Stimulated activated CD4-positive, alpha-beta T cell treated with anti-CD3 and anti-CD28 coated beads, Interleukin-2, amount 100 ng/mL, for 48 hours (primary cell): ENCODE measurements at regions not wholly inside any gene's neighbourhood (a gene's known extent, or its start where the extent isn't known, plus 50 kb on each side); places are given as distances from the start of the nearest gene placed in this dataset.
"Not testable (repeated sequence)": the region's sequence is repeated elsewhere in the genome, so short reads cannot be mapped to it uniquely, and the experiment has no call there.

ENCODE experiments used
- DNase-seq, 2 donors: peaks; one replicate each; pipeline ENCODE4 v3.0.0-alpha.2; 2020

GRCh38 chr3:22713936-22714335 lies 489.2 kb upstream of the UBE2E2 start:
- no peak for DNase-seq

GRCh38 chr3:22714749-22715148 lies 488.4 kb upstream of the UBE2E2 start:
- DNase-seq, result no peak

- DNase-seq, result no peak
These were observed 482.5 kb upstream of the UBE2E2 start for GRCh38 chr3:22720596-22720995.

- DNase-seq, result no peak
These were observed 478.7 kb upstream of the UBE2E2 start for GRCh38 chr3:22724420-22724819.

- no peak for DNase-seq
These were observed 474.7 kb upstream of the UBE2E2 start for GRCh38 chr3:22728406-22728805.

GRCh38 chr3:22729212-22729611 lies 473.9 kb upstream of the UBE2E2 start:
- DNase-seq, result no peak

GRCh38 chr3:22729981-22730380 lies 473.1 kb upstream of the UBE2E2 start:
- no peak for DNase-seq

GRCh38 chr3:22730701-22731100 lies 472.4 kb upstream of the UBE2E2 start:
- DNase-seq, result no peak

- no peak for DNase-seq
These were observed 471.2 kb upstream of the UBE2E2 start for GRCh38 chr3:22731901-22732300.

GRCh38 chr3:22732641-22733040 lies 470.5 kb upstream of the UBE2E2 start:
- DNase-seq, result no peak

- DNase-seq, result no peak
These were observed 468.9 kb upstream of the UBE2E2 start for GRCh38 chr3:22734207-22734606.

- no peak for DNase-seq
These were observed 468.4 kb upstream of the UBE2E2 start for GRCh38 chr3:22734756-22735155.

GRCh38 chr3:22735373-22735772 lies 467.8 kb upstream of the UBE2E2 start:
- no peak for DNase-seq

GRCh38 chr3:22743386-22743785 lies 459.7 kb upstream of the UBE2E2 start:
- DNase-seq, result not testable (repeated sequence)

- no peak for DNase-seq
These were observed 457.8 kb upstream of the UBE2E2 start for GRCh38 chr3:22745321-22745720.

GRCh38 chr3:22746221-22746620 lies 456.9 kb upstream of the UBE2E2 start:
- no peak for DNase-seq

GRCh38 chr3:22748453-22749045 lies 454.6 kb upstream of the UBE2E2 start:
- no peak for DNase-seq

- no peak for DNase-seq
These were observed 443.4 kb upstream of the UBE2E2 start for GRCh38 chr3:22759636-22760310.

- no peak for DNase-seq
These were observed 437.4 kb upstream of the UBE2E2 start for GRCh38 chr3:22765679-22766078.

GRCh38 chr3:22777834-22778233 lies 425.3 kb upstream of the UBE2E2 start:
- DNase-seq, result no peak

- DNase-seq, result no peak
These were observed 423.4 kb upstream of the UBE2E2 start for GRCh38 chr3:22779737-22780136.

- no peak for DNase-seq
These were observed 410.6 kb upstream of the UBE2E2 start for GRCh38 chr3:22792533-22792932.

GRCh38 chr3:22795917-22796316 lies 407.2 kb upstream of the UBE2E2 start:
- no peak for DNase-seq

- DNase-seq, result no peak
These were observed 404.7 kb upstream of the UBE2E2 start for GRCh38 chr3:22798461-22798860.

GRCh38 chr3:22819209-22819608 lies 383.9 kb upstream of the UBE2E2 start:
- no peak for DNase-seq
